H1 (cell line): ENCODE measurements at regions not wholly inside any gene's neighbourhood (a gene's known extent, or its start where the extent isn't known, plus 50 kb on each side); places are given as distances from the start of the nearest gene placed in this dataset.

Experiments used
- CTCF ChIA-PET: fragments of 300-600 bp; sonication (Branson Sonifier 250); formaldehyde crosslinking; loops from one replicate; lab custom pipeline; 2021; ENCODE audit not compliant: partially characterized antibody; lab: Charles Lee
- POLR2A ChIA-PET: fragments of 300-600 bp; sonication (Branson Sonifier 250); formaldehyde crosslinking; loops from one replicate; lab custom pipeline; 2021; ENCODE audit warnings: inconsistent platforms; ENCODE audit not compliant: partially characterized antibody; lab: Charles Lee
- DNase-seq, 2 experiments: peaks; one replicate each; pipeline versions ENCODE4 v3.0.0 to v3.0.0-alpha.2; 2010 to 2022; ENCODE audit warnings: low spot score in 2 of 2, low read depth in 1 of 2, mixed read lengths in 1 of 2
- FAIRE-seq: peaks from 2 replicates; lab custom pipeline; 2011; peaks lifted over from hg19 to GRCh38; lab: Jason Lieb, UNC
- H2AFZ ChIP-seq: 2 replicates; pipeline ENCODE4 v1.8.1; 2012; ENCODE audit warnings: low read length, inconsistent platforms
- H2AK5ac ChIP-seq: 2 replicates; pipeline ENCODE4 v1.6.1; 2013; ENCODE audit warnings: low read depth, low read length
- H2BK120ac ChIP-seq: replicated peaks from 2 replicates; pipeline ENCODE3; 2013; ENCODE audit warnings: low read depth, low read length, inconsistent platforms
- H2BK12ac ChIP-seq: 2 replicates; pipeline ENCODE4 v1.6.1; 2013; ENCODE audit warnings: low read depth, low read length
- H2BK15ac ChIP-seq: 2 replicates; pipeline ENCODE4 v1.6.1; 2013; ENCODE audit warnings: low read length
- H2BK20ac ChIP-seq: 2 replicates; pipeline ENCODE4 v1.6.1; 2013; ENCODE audit warnings: low read length
- H2BK5ac ChIP-seq: 2 replicates; pipeline ENCODE4 v1.6.1; 2013; ENCODE audit warnings: low read depth, low read length
- H3K14ac ChIP-seq: 2 replicates; pipeline ENCODE4 v1.6.1; 2013; ENCODE audit warnings: inconsistent platforms; ENCODE audit not compliant: insufficient read length
- H3K18ac ChIP-seq: 2 replicates; pipeline ENCODE4 v1.6.1; 2013; ENCODE audit warnings: low read length; ENCODE audit errors: extremely low read depth
- H3K23ac ChIP-seq: 2 replicates; pipeline ENCODE4 v1.6.1; 2013; ENCODE audit warnings: inconsistent platforms; ENCODE audit not compliant: insufficient read length
- H3K23me2 ChIP-seq: 2 replicates; pipeline ENCODE4 v1.6.1; 2013; ENCODE audit warnings: low read depth, low read length
- H3K27ac ChIP-seq: 2 replicates; pipeline ENCODE4 v1.6.1; 2011; ENCODE audit warnings: low read depth, low read length, inconsistent platforms
- H3K27me3 ChIP-seq, 4 experiments: replicated peaks in 1 of 4; 1 replicate in 1 of 4; 2 replicates in 3 of 4; pipeline versions ENCODE4 v1.6.1 to v1.8.1; 2011 to 2013; ENCODE audit warnings: low read length in 3 of 4, mild to moderate bottlenecking in 3 of 4, inconsistent platforms in 2 of 4, mixed read lengths in 2 of 4, moderate library complexity in 1 of 4; ENCODE audit not compliant: control insufficient read depth in 3 of 4, insufficient read depth in 3 of 4; ENCODE audit errors: extremely low read depth in 1 of 4
- H3K36me3 ChIP-seq, 4 experiments: 2 replicates each; pipeline versions ENCODE4 v1.6.1 to v1.8.1; 2011 to 2013; ENCODE audit warnings: mild to moderate bottlenecking in 4 of 4, low read length in 3 of 4, moderate library complexity in 2 of 4, control low read depth in 1 of 4, inconsistent platforms in 1 of 4; ENCODE audit not compliant: insufficient read depth in 4 of 4, control insufficient read depth in 2 of 4
- H3K4ac ChIP-seq: replicated peaks from 2 replicates; pipeline ENCODE3; 2013; ENCODE audit warnings: low read length, low read depth, mixed read lengths, inconsistent platforms; ENCODE audit not compliant: insufficient read length
- H3K4me1 ChIP-seq, 4 experiments: replicated peaks in 1 of 4; 1 replicate in 1 of 4; 2 replicates in 3 of 4; pipeline versions ENCODE4 v1.6.1 to v1.8.1; 2011 to 2013; ENCODE audit warnings: low read length in 3 of 4, inconsistent platforms in 2 of 4, mixed read lengths in 1 of 4; ENCODE audit not compliant: insufficient read depth in 4 of 4, control insufficient read depth in 3 of 4
- H3K4me2 ChIP-seq, 2 experiments: 2 replicates each; pipeline versions ENCODE4 v1.6.1 to v1.8.1; 2011 to 2013; ENCODE audit warnings: low read depth in 2 of 2, low read length in 2 of 2, control low read depth in 1 of 2, inconsistent platforms in 1 of 2, mild to moderate bottlenecking in 1 of 2; ENCODE audit not compliant: insufficient read depth in 1 of 2
- H3K4me3 ChIP-seq, 4 experiments: fragments of 200-600, 300-600 bp in 1 of 4; sonication (generic), shearing (Covaris generic), sonication (Bioruptor Twin) in 1 of 4; 2 replicates each; pipeline versions ENCODE4 v1.5.1 to v1.8.1; 2011 to 2016; ENCODE audit warnings: low read length in 4 of 4, low read depth in 3 of 4, control low read depth in 2 of 4, inconsistent platforms in 2 of 4, mild to moderate bottlenecking in 2 of 4, mixed read lengths in 1 of 4, moderate library complexity in 1 of 4; ENCODE audit not compliant: insufficient read depth in 2 of 4; ENCODE audit errors: extremely low read depth in 1 of 4
- H3K56ac ChIP-seq: replicated peaks from 2 replicates; pipeline ENCODE3; 2013; ENCODE audit warnings: low read depth, mild to moderate bottlenecking, mixed read lengths, low read length, inconsistent platforms; ENCODE audit not compliant: insufficient read length
- H3K79me1 ChIP-seq: 2 replicates; pipeline ENCODE4 v1.6.1; 2013; ENCODE audit warnings: low read depth, low read length, control low read depth
- H3K79me2 ChIP-seq, 2 experiments: 2 replicates each; pipeline versions ENCODE4 v1.6.1 to v1.8.1; 2012 to 2013; ENCODE audit warnings: low read length in 2 of 2, mild to moderate bottlenecking in 2 of 2, inconsistent platforms in 1 of 2; ENCODE audit not compliant: insufficient read depth in 2 of 2, control insufficient read depth in 1 of 2
- H3K9ac ChIP-seq, 4 experiments: replicated peaks in 1 of 4; 1 replicate in 1 of 4; 2 replicates in 3 of 4; pipeline versions ENCODE4 v1.6.1 to v1.8.1; 2011 to 2013; ENCODE audit warnings: low read depth in 3 of 4, low read length in 3 of 4, control low read depth in 2 of 4, mild to moderate bottlenecking in 2 of 4, moderate library complexity in 2 of 4, inconsistent platforms in 1 of 4; ENCODE audit errors: extremely low read depth in 1 of 4
- H3K9me3 ChIP-seq, 2 experiments: 2 replicates each; pipeline versions ENCODE4 v1.6.1 to v1.8.1; 2012 to 2013; ENCODE audit warnings: mild to moderate bottlenecking in 2 of 2, moderate library complexity in 2 of 2, control low read depth in 1 of 2, inconsistent platforms in 1 of 2, low read depth in 1 of 2, low read length in 1 of 2, mixed read lengths in 1 of 2; ENCODE audit not compliant: insufficient read depth in 2 of 2
- H4K20me1 ChIP-seq, 2 experiments: replicated peaks in 1 of 2; 2 replicates each; pipeline versions ENCODE3 to v1.8.1; 2011 to 2013; ENCODE audit warnings: inconsistent platforms in 2 of 2, low read length in 2 of 2, mild to moderate bottlenecking in 1 of 2; ENCODE audit not compliant: insufficient read depth in 2 of 2, control insufficient read depth in 1 of 2
- H4K5ac ChIP-seq: 2 replicates; pipeline ENCODE4 v1.6.1; 2013; ENCODE audit warnings: low read length, low read depth, mixed read lengths, inconsistent platforms; ENCODE audit not compliant: insufficient read length
- H4K8ac ChIP-seq: 2 replicates; pipeline ENCODE4 v1.8.0; 2013; ENCODE audit warnings: mild to moderate bottlenecking, moderate library complexity, low read length, inconsistent platforms; ENCODE audit not compliant: insufficient read depth; ENCODE audit errors: extremely low read depth
- H4K91ac ChIP-seq: replicated peaks from 2 replicates; pipeline ENCODE3; 2013; ENCODE audit warnings: low read length, mixed read lengths, inconsistent platforms; ENCODE audit not compliant: insufficient read length
- CBX5 ChIP-seq: fragments of 300-800, 300-1000 bp; sonication (generic); IDR thresholded peaks from 2 replicates; pipeline ENCODE4 v1.7.1; 2016; ENCODE audit warnings: antibody characterized with exemption, low read length, low read depth
- HDAC6 ChIP-seq: IDR thresholded peaks from one replicate; pipeline ENCODE4 v1.7.1; 2012; ENCODE audit warnings: low read depth, mild to moderate bottlenecking, inconsistent platforms, low read length, moderate library complexity
- SP1 ChIP-seq: IDR thresholded peaks from 2 replicates; pipeline ENCODE4 v1.6.1; 2011; ENCODE audit warnings: low read depth, low read length
- SUZ12 ChIP-seq: fragments of 200-600 bp; sonication (generic); IDR thresholded peaks from 2 replicates; pipeline ENCODE4 v1.6.1; 2012; ENCODE audit warnings: mild to moderate bottlenecking, inconsistent platforms, low read length, moderate library complexity, mixed read lengths
- ZNF274 ChIP-seq: IDR thresholded peaks from 2 replicates; pipeline ENCODE4 v1.7.0; 2012; ENCODE audit warnings: low read length, borderline replicate concordance; ENCODE audit errors: extremely low read depth
- WGBS, 2 experiments: shearing (Covaris generic) in 1 of 2; methylation state at CpG; one replicate each; pipeline versions ENCODE4 v1.1.6 to v1.1.7; 2013 to 2015; ENCODE audit warnings: low lambda C conversion rate in 2 of 2, mixed read lengths in 2 of 2, inconsistent platforms in 1 of 2, low coverage in 1 of 2, missing lambda C conversion rate in 1 of 2; ENCODE audit not compliant: insufficient replicate concordance in 2 of 2, insufficient coverage in 1 of 2, insufficient read length in 1 of 2; ENCODE audit errors: extremely low coverage in 1 of 2, missing lambda C conversion rate in 1 of 2; 5-methylcytosine and 5-hydroxymethylcytosine counted together

- no peak overlapping the region for H2BK5ac ChIP-seq
- no peak for FAIRE-seq
- CTCF ChIA-PET, result no interaction called here
Observed at GRCh38 chr2:181352158-181352557, 105.0 kb upstream of the ITGA4 start.

More at GRCh38 chr2:181352158-181352557, 105.0 kb upstream of the ITGA4 start:
- no peak overlapping the region for H4K91ac ChIP-seq
- H4K5ac ChIP-seq, result no peak overlapping the region
- no peaks in the 10 kb centered on the region for H3K23me2 ChIP-seq
- H3K4ac ChIP-seq, result no peak overlapping the region
- H3K56ac ChIP-seq, result no peak overlapping the region
- H4K20me1 ChIP-seq, result no peaks in the 10 kb centered on the region
- no peak overlapping the region for H4K8ac ChIP-seq
- H3K4me2 ChIP-seq, result no peak overlapping the region
- no peaks in the 10 kb centered on the region for H3K4me1 ChIP-seq
- no peaks in the 10 kb centered on the region for H3K27me3 ChIP-seq
- no peak overlapping the region for H3K9ac ChIP-seq
- H2BK120ac ChIP-seq, result no peak overlapping the region
- H3K18ac ChIP-seq, result no peak overlapping the region
- H3K36me3 ChIP-seq, result no peaks in the 10 kb centered on the region
- no peak overlapping the region for H3K27ac ChIP-seq
- POLR2A ChIA-PET, result no interaction called here
- WGBS, 2 experiments, result 75 to 100% methylated on average over 1 of the region's 1 CpG
- H2AK5ac ChIP-seq, result no peak overlapping the region
- H2AFZ ChIP-seq, result no peak overlapping the region
- no peak overlapping the region for H2BK20ac ChIP-seq
- H3K23ac ChIP-seq, result no peak overlapping the region
- no peak overlapping the region for H3K14ac ChIP-seq
- TF ChIP-seq SP1 (no peak), ZNF274 (no peak), HDAC6 (no peak), SUZ12 (no peak), CBX5 (no peak)
- no peak overlapping the region for H2BK15ac ChIP-seq
- no peak overlapping the region for H3K4me3 ChIP-seq
- H3K79me2 ChIP-seq, result no peaks in the 10 kb centered on the region
- H3K79me1 ChIP-seq, result no peaks in the 10 kb centered on the region
- no peak overlapping the region for H2BK12ac ChIP-seq
- no peaks in the 10 kb centered on the region for H3K9me3 ChIP-seq
- no peak for DNase-seq
